Ishikawa (cell line): ENCODE measurements at regions not wholly inside any gene's neighbourhood (a gene's known extent, or its start where the extent isn't known, plus 50 kb on each side); places are given as distances from the start of the nearest gene placed in this dataset.

Source experiments
- CEBPB ChIP-seq: IDR thresholded peaks from 2 replicates; pipeline ENCODE4 v1.6.1; 2012
- CREB1 ChIP-seq: IDR thresholded peaks from 2 replicates; pipeline ENCODE4 v1.6.1; 2012; ENCODE audit warnings: low read depth
- EGR1 ChIP-seq: IDR thresholded peaks from 2 replicates; pipeline ENCODE4 v1.6.1; 2012
- EP300 ChIP-seq: IDR thresholded peaks from 2 replicates; pipeline ENCODE4 v1.6.1; 2012; ENCODE audit warnings: borderline replicate concordance
- FOXM1 ChIP-seq: IDR thresholded peaks from 2 replicates; pipeline ENCODE4 v1.6.1; 2012; ENCODE audit warnings: low read depth, borderline replicate concordance
- NFIC ChIP-seq: IDR thresholded peaks from 2 replicates; pipeline ENCODE4 v1.6.1; 2012
- RAD21 ChIP-seq: IDR thresholded peaks from 2 replicates; pipeline ENCODE4 v1.6.1; 2012; ENCODE audit warnings: low read depth
- TAF1 ChIP-seq: IDR thresholded peaks from 2 replicates; pipeline ENCODE4 v1.6.1; 2012; ENCODE audit warnings: low read depth, mild to moderate bottlenecking
- TCF12 ChIP-seq: IDR thresholded peaks from 2 replicates; pipeline ENCODE4 v1.6.1; 2012; ENCODE audit warnings: low read depth
- TEAD4 ChIP-seq: IDR thresholded peaks from 2 replicates; pipeline ENCODE4 v1.6.1; 2012
- USF1 ChIP-seq: IDR thresholded peaks from 2 replicates; pipeline ENCODE4 v1.6.1; 2012
- YY1 ChIP-seq: IDR thresholded peaks from 2 replicates; pipeline ENCODE4 v1.6.1; 2012; ENCODE audit warnings: low read depth
- ZBTB7A ChIP-seq: IDR thresholded peaks from 2 replicates; pipeline ENCODE4 v1.6.1; 2012; ENCODE audit warnings: low read depth
- TF ChIP-seq, protein P1 (sequence below): IDR thresholded peaks from 2 replicates; pipeline ENCODE4 v1.6.1; 2012; ENCODE audit warnings: low read depth, mild to moderate bottlenecking
- TF ChIP-seq, protein P2 (sequence below): IDR thresholded peaks from 2 replicates; pipeline ENCODE4 v1.6.1; 2012

GRCh38 chr4:162706051-162706450, 460.6 kb downstream of the NAF1 start:
- TF ChIP-seq CEBPB (no peak), RAD21 (no peak), FOXM1 (no peak), USF1 (no peak), EP300 (no peak), EGR1 (no peak), TEAD4 (no peak)
- TF ChIP-seq, protein P1, sequence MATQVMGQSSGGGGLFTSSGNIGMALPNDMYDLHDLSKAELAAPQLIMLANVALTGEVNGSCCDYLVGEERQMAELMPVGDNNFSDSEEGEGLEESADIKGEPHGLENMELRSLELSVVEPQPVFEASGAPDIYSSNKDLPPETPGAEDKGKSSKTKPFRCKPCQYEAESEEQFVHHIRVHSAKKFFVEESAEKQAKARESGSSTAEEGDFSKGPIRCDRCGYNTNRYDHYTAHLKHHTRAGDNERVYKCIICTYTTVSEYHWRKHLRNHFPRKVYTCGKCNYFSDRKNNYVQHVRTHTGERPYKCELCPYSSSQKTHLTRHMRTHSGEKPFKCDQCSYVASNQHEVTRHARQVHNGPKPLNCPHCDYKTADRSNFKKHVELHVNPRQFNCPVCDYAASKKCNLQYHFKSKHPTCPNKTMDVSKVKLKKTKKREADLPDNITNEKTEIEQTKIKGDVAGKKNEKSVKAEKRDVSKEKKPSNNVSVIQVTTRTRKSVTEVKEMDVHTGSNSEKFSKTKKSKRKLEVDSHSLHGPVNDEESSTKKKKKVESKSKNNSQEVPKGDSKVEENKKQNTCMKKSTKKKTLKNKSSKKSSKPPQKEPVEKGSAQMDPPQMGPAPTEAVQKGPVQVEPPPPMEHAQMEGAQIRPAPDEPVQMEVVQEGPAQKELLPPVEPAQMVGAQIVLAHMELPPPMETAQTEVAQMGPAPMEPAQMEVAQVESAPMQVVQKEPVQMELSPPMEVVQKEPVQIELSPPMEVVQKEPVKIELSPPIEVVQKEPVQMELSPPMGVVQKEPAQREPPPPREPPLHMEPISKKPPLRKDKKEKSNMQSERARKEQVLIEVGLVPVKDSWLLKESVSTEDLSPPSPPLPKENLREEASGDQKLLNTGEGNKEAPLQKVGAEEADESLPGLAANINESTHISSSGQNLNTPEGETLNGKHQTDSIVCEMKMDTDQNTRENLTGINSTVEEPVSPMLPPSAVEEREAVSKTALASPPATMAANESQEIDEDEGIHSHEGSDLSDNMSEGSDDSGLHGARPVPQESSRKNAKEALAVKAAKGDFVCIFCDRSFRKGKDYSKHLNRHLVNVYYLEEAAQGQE, result no peak

DNA sequence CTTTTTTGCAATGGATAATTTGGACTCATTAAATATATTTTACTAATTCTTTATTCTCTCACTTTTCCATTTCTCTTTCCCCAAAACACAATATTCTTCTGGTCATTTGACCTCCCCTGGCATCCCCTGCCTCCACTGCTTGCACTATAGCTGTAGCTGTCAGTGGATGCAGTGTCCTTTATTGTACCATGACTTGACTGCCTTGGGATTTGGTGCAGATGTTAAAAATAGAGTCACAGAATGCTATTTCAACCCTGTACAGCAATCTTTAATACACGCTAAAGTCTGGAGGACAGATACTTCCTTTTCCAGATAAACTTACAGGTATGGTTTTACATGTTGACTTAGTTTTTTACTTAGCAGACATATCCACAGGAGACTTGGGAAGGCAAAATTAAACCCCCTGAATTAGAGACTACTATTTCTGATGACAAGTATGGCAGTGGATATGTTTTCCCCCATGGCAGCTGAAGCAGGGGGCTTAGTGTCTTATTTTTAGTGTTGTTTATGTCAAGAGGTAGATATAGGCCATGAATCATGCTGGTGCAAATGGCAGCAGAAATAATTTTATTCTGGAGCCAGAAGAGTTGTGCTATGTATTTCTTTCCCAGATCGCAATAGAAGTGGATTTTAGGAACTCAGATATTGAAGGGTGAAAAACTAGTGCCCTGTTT, 461.4 kb downstream of the NAF1 start:
- no peak for TF ChIP-seq TEAD4

- no peak for TF ChIP-seq CEBPB
- TF ChIP-seq YY1, result no peak
- no peak for TF ChIP-seq RAD21
- TF ChIP-seq, protein P1, result no peak
- TF ChIP-seq USF1, result no peak
- no peak for TF ChIP-seq ZBTB7A
- no peak for TF ChIP-seq EP300
- TF ChIP-seq NFIC, result no peak
- TF ChIP-seq FOXM1, result no peak
Observed at GRCh38 chr4:162700815-162701361, 465.8 kb downstream of the NAF1 start.

DNA sequence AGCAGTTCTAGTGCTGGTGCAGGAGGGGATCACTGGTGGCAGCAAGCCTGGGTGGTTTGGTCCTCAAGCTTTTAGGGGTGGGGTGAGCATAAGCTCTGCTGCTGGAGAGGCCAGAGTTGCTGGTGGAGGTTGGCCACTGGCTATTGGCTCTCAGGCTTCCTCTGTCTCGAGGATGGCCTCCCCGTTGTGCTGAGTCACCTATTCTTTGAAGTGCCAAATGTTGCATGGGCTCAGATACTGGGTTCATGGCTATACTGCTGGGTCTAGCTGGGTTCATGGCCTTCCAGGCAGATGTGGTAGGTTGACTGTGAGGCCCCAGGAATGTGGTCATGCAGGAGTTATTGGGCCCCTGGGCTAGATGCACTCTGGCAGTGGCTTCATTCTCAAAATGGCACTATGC, 466.3 kb downstream of the NAF1 start:
- TF ChIP-seq NFIC, result no peak
- TF ChIP-seq TEAD4, result no peak
- no peak for TF ChIP-seq USF1
- no peak for TF ChIP-seq EGR1
- no peak for TF ChIP-seq ZBTB7A
- TF ChIP-seq TCF12, result no peak
- no peak for TF ChIP-seq FOXM1
- no peak for TF ChIP-seq TAF1
- TF ChIP-seq, protein P1, result no peak
- no peak for TF ChIP-seq YY1
- TF ChIP-seq RAD21, result no peak
- no peak for TF ChIP-seq CREB1
- TF ChIP-seq CEBPB, result no peak
- TF ChIP-seq EP300, result no peak
- TF ChIP-seq, protein P2, sequence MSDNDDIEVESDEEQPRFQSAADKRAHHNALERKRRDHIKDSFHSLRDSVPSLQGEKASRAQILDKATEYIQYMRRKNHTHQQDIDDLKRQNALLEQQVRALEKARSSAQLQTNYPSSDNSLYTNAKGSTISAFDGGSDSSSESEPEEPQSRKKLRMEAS, result no peak

GRCh38 chr4:162699629-162700028, 467.1 kb downstream of the NAF1 start:
- TF ChIP-seq EGR1 (no peak), RAD21 (no peak)
- TF ChIP-seq, protein P1, result no peak
